Colon (tissue), 2 donors: ENCODE measurements at regions not wholly inside any gene's neighbourhood (a gene's known extent, or its start where the extent isn't known, plus 50 kb on each side); places are given as distances from the start of the nearest gene placed in this dataset.

Experiments used
- FAIRE-seq: peaks from 2 replicates; lab custom pipeline; 2012; peaks lifted over from hg19 to GRCh38; lab: Jason Lieb, UNC
- donor health status: control.
- donor health status: control.

- FAIRE-seq = no peak
Observed at GRCh38 chr3:68162644-68163043, 508.2 kb upstream of the SUCLG2 start.

- no peak for FAIRE-seq
Observed at GRCh38 chr3:68151359-68151758, 496.9 kb upstream of the SUCLG2 start.

- no peak for FAIRE-seq
Observed at GRCh38 chr3:68148447-68148846, 494.0 kb upstream of the SUCLG2 start.

GRCh38 chr3:68142441-68142840 is 488.0 kb upstream of the SUCLG2 start:
- no peak for FAIRE-seq

GRCh38 chr3:68139897-68140296 is 485.5 kb upstream of the SUCLG2 start:
- no peak for FAIRE-seq

- FAIRE-seq = no peak
Observed at GRCh38 chr3:68136411-68136810, 482.0 kb upstream of the SUCLG2 start.

GRCh38 chr3:68135067-68135466 is 480.7 kb upstream of the SUCLG2 start:
- FAIRE-seq = no peak

- FAIRE-seq = no peak
Observed at GRCh38 chr3:68129065-68129464, 474.7 kb upstream of the SUCLG2 start.

- no peak for FAIRE-seq
Observed at GRCh38 chr3:68123231-68123630, 468.8 kb upstream of the SUCLG2 start.

- no peak for FAIRE-seq
Observed at GRCh38 chr3:68121287-68121686, 466.9 kb upstream of the SUCLG2 start.

GRCh38 chr3:68116580-68116979 is 462.2 kb upstream of the SUCLG2 start:
- FAIRE-seq = no peak

- FAIRE-seq = no peak
Observed at GRCh38 chr3:68103811-68104210, 449.4 kb upstream of the SUCLG2 start.

- FAIRE-seq = no peak
Observed at GRCh38 chr3:68090571-68090970, 436.2 kb upstream of the SUCLG2 start.

GRCh38 chr3:68089572-68090011 is 435.2 kb upstream of the SUCLG2 start:
- no peak for FAIRE-seq

- FAIRE-seq = no peak
Observed at GRCh38 chr3:68088636-68089035, 434.2 kb upstream of the SUCLG2 start.

- no peak for FAIRE-seq
Observed at GRCh38 chr3:68088216-68088615, 433.8 kb upstream of the SUCLG2 start.

- no peak for FAIRE-seq
Observed at GRCh38 chr3:68072062-68072461, 417.6 kb upstream of the SUCLG2 start.

- no peak for FAIRE-seq
Observed at GRCh38 chr3:68070186-68070585, 415.8 kb upstream of the SUCLG2 start.

GRCh38 chr3:68067314-68067713 is 412.9 kb upstream of the SUCLG2 start:
- no peak for FAIRE-seq

GRCh38 chr3:68062926-68063325 is 408.5 kb upstream of the SUCLG2 start:
- FAIRE-seq = no peak

GRCh38 chr3:68060910-68061309 is 406.5 kb upstream of the SUCLG2 start:
- FAIRE-seq = no peak

GRCh38 chr3:68060191-68060590 is 405.8 kb upstream of the SUCLG2 start:
- no peak for FAIRE-seq

GRCh38 chr3:68059628-68060152 is 405.3 kb upstream of the SUCLG2 start:
- no peak for FAIRE-seq

GRCh38 chr3:68057637-68058320 is 403.4 kb upstream of the SUCLG2 start:
- FAIRE-seq = no peak
